ENCODE measurements at regions not wholly inside any gene's neighbourhood (a gene's known extent, or its start where the extent isn't known, plus 50 kb on each side); places are given as distances from the start of the nearest gene placed in this dataset.

GRCh38 chr5:143707806-143708205 is 104.2 kb upstream of the HMHB1 start:
- no peak overlapping the region for H3T11ph ChIP-seq (ENCODE audit: low read length)
- H3K9me3 ChIP-seq (ENCODE audit: control insufficient read depth, low read depth, low read length): no peaks in the 10 kb centered on the region
- no peak overlapping the region for H2BK20ac ChIP-seq (ENCODE audit: low read depth, low read length, poor library complexity, severe bottlenecking)
- H3K27me3 Mint-ChIP-seq (ENCODE audit: low read depth): no peaks in the 10 kb centered on the region
- no peak for DNase-seq
- H3K14ac ChIP-seq (ENCODE audit: insufficient read depth, low read length): no peak overlapping the region
- H3K27ac Mint-ChIP-seq: no peak overlapping the region
- no peak overlapping the region for H2AFZ ChIP-seq (ENCODE audit: low read length)
- no peak overlapping the region for H3K4ac ChIP-seq (ENCODE audit: low read depth, low read length)
- H3K9ac ChIP-seq (ENCODE audit: extremely low read depth, insufficient read length, low read length): no peak overlapping the region
- H4K91ac ChIP-seq (ENCODE audit: insufficient read length, low read depth, low read length): no peak overlapping the region
- H3K27me3 ChIP-seq (ENCODE audit: insufficient read depth, low read length): no peaks in the 10 kb centered on the region
- H4K8ac ChIP-seq (replicated peaks; ENCODE audit: insufficient read length, low read depth, low read length): no peak overlapping the region
- H4K5ac ChIP-seq (ENCODE audit: insufficient read length, low read depth, low read length): no peak overlapping the region
- no peaks in the 10 kb centered on the region for H4K20me1 ChIP-seq (ENCODE audit: control insufficient read depth, insufficient read depth, insufficient read length)
- H2BK15ac ChIP-seq (ENCODE audit: low read depth, low read length): no peak overlapping the region
- H3K23ac ChIP-seq (ENCODE audit: insufficient read length, low read depth, low read length): no peak overlapping the region
- H3K4me3 Mint-ChIP-seq: no peak overlapping the region
- H3K18ac ChIP-seq (ENCODE audit: insufficient read length, low read depth, low read length): no peak overlapping the region
- H2BK12ac ChIP-seq (ENCODE audit: insufficient read length, low read depth, low read length): no peak overlapping the region
- H3K36me3 Mint-ChIP-seq (ENCODE audit: insufficient read depth in 1 of 3, low read depth in 3 of 3): no peaks in the 10 kb centered on the region
- WGBS (ENCODE audit: extremely low coverage, insufficient read length, low lambda C conversion rate): no CpG with 5 or more reads among the region's 1 CpG
- H3K4me1 Mint-ChIP-seq: peaks cover 0 to 3% of the 10 kb centered on the region in 2 experiments; a peak in 1 of 4 replicates
- no peak overlapping the region for H3K4me2 ChIP-seq (ENCODE audit: insufficient read depth, insufficient read length, low read length)
- no peaks in the 10 kb centered on the region for H3K4me1 ChIP-seq (ENCODE audit: insufficient read depth, low read length)
- no peak overlapping the region for H2BK120ac ChIP-seq (ENCODE audit: low read depth, low read length, poor library complexity, severe bottlenecking)
- H3K79me1 ChIP-seq (ENCODE audit: insufficient read depth, low read depth, low read length, poor library complexity, severe bottlenecking): no peaks in the 10 kb centered on the region
- no peak overlapping the region for H3K27ac ChIP-seq (ENCODE audit: insufficient read length, low read depth, low read length)
- H3K79me2 ChIP-seq (ENCODE audit: insufficient read depth, low read length): no peaks in the 10 kb centered on the region
- no peak overlapping the region for H2BK5ac ChIP-seq (ENCODE audit: insufficient read length, low read length)
- no peaks in the 10 kb centered on the region for H3K9me3 Mint-ChIP-seq
- no peaks in the 10 kb centered on the region for H3K23me2 ChIP-seq (ENCODE audit: insufficient read length, low read depth, low read length, poor library complexity, severe bottlenecking)
- TF ChIP-seq CTCF (conservative IDR thresholded peaks at IDR 0.05): no peak
- H3K56ac ChIP-seq (ENCODE audit: insufficient read length, low read depth, low read length): no peak overlapping the region
- H2AK5ac ChIP-seq (ENCODE audit: insufficient read length, low read length): no peak overlapping the region

All from H9 (cell line).